IMR-90 (cell line): ENCODE measurements at regions not wholly inside any gene's neighbourhood (a gene's known extent, or its start where the extent isn't known, plus 50 kb on each side); places are given as distances from the start of the nearest gene placed in this dataset.

ENCODE experiments used
- ATAC-seq: fragments of 200-7000 bp; cut with Tn5 transposase; 2 replicates; pipeline ENCODE4 v1.9.1; 2020; ENCODE audit warnings: low read depth, mild to moderate bottlenecking, moderate library complexity
- BruUV-seq: library from RNA; stranded (reverse); fragments of 400-500 nt; replicated peaks from 2 replicates; lab custom pipeline; 2021; lab: Mats Ljungman, UMichigan
- CTCF ChIA-PET: fragments of 300-600 bp; formaldehyde crosslinking; extraction: SDS; loops from one replicate; lab custom pipeline; 2021; ENCODE audit warnings: antibody characterized with exemption; lab: Yijun Ruan, JAX
- POLR2A ChIA-PET: fragments of 300-600 bp; sonication (Branson Sonifier 250); formaldehyde crosslinking; loops from one replicate; lab custom pipeline; 2022; ENCODE audit warnings: antibody characterized with exemption; ENCODE audit not compliant: unreplicated experiment; lab: Charles Lee
- DNase-seq: peaks from one replicate; pipeline ENCODE4 v3.0.0; 2013
- H2AFZ ChIP-seq: replicated peaks from 2 replicates; pipeline ENCODE3; 2013; ENCODE audit warnings: low read length, mild to moderate bottlenecking; ENCODE audit not compliant: poor library complexity
- H2AK5ac ChIP-seq: 2 replicates; pipeline ENCODE4 v1.6.1; 2013; ENCODE audit warnings: low read depth, low read length, inconsistent platforms
- H2AK9ac ChIP-seq: replicated peaks from 2 replicates; pipeline ENCODE3; 2013; ENCODE audit warnings: mild to moderate bottlenecking, low read depth, low read length, moderate library complexity; ENCODE audit not compliant: poor library complexity
- H2BK120ac ChIP-seq: 2 replicates; pipeline ENCODE4 v1.6.1; 2013; ENCODE audit warnings: low read depth, low read length, inconsistent platforms
- H2BK15ac ChIP-seq: 3 replicates; pipeline ENCODE4 v1.6.1; 2013; ENCODE audit warnings: low read depth, low read length, inconsistent platforms
- H2BK20ac ChIP-seq: 2 replicates; pipeline ENCODE4 v1.6.1; 2013; ENCODE audit warnings: low read depth, mild to moderate bottlenecking, inconsistent platforms, low read length, moderate library complexity
- H2BK5ac ChIP-seq: 2 replicates; pipeline ENCODE4 v1.6.1; 2013; ENCODE audit warnings: mild to moderate bottlenecking, low read depth, low read length, inconsistent platforms; ENCODE audit not compliant: poor library complexity, severe bottlenecking
- H3K14ac ChIP-seq: replicated peaks from 2 replicates; pipeline ENCODE4 v1.6.1; 2013; ENCODE audit warnings: low read depth, low read length, inconsistent platforms
- H3K18ac ChIP-seq: 2 replicates; pipeline ENCODE4 v1.6.1; 2013; ENCODE audit warnings: low read depth, low read length, control low read depth
- H3K23ac ChIP-seq: 2 replicates; pipeline ENCODE4 v1.6.1; 2013; ENCODE audit warnings: low read depth, low read length, inconsistent platforms
- H3K27ac ChIP-seq: 2 replicates; pipeline ENCODE4 v1.5.1; 2013; ENCODE audit warnings: mild to moderate bottlenecking, control low read depth, low read length; ENCODE audit not compliant: insufficient read depth
- H3K27me3 ChIP-seq: 2 replicates; pipeline ENCODE4 v1.6.1; 2013; ENCODE audit warnings: low read length; ENCODE audit not compliant: control insufficient read depth, insufficient read depth
- H3K36me3 ChIP-seq: 2 replicates; pipeline ENCODE4 v1.6.1; 2013; ENCODE audit warnings: low read length, mixed read lengths; ENCODE audit not compliant: control insufficient read depth, insufficient read depth
- H3K4ac ChIP-seq: 2 replicates; pipeline ENCODE4 v1.6.1; 2013; ENCODE audit warnings: low read depth, low read length, inconsistent platforms
- H3K4me1 ChIP-seq: 2 replicates; pipeline ENCODE4 v1.6.1; 2013; ENCODE audit warnings: low read length, mixed read lengths; ENCODE audit not compliant: control insufficient read depth, insufficient read depth
- H3K4me2 ChIP-seq: 2 replicates; pipeline ENCODE4 v1.6.1; 2013; ENCODE audit warnings: low read depth, mild to moderate bottlenecking, control low read depth, low read length, moderate library complexity
- H3K4me3 ChIP-seq: 2 replicates; pipeline ENCODE4 v1.5.1; 2013; ENCODE audit warnings: low read depth, mild to moderate bottlenecking, control low read depth, low read length, moderate library complexity; ENCODE audit not compliant: insufficient read depth
- H3K56ac ChIP-seq: 2 replicates; pipeline ENCODE4 v1.6.1; 2013; ENCODE audit warnings: low read length, inconsistent platforms; ENCODE audit not compliant: insufficient read depth; ENCODE audit errors: extremely low read depth
- H3K79me1 ChIP-seq, 2 experiments: 2 replicates each; pipeline ENCODE4 v1.6.1; 2013; ENCODE audit warnings: low read length in 2 of 2, inconsistent platforms in 1 of 2, low read depth in 1 of 2
- H3K9ac ChIP-seq: 2 replicates; pipeline ENCODE4 v1.6.1; 2013; ENCODE audit warnings: low read depth, low read length, control low read depth
- H3K9me1 ChIP-seq: 2 replicates; pipeline ENCODE4 v1.6.1; 2013; ENCODE audit warnings: low read length, inconsistent platforms; ENCODE audit not compliant: insufficient read depth
- H3K9me3 ChIP-seq: 2 replicates; pipeline ENCODE4 v1.6.1; 2013; ENCODE audit warnings: low read length; ENCODE audit not compliant: control insufficient read depth, insufficient read depth
- H4K20me1 ChIP-seq: 2 replicates; pipeline ENCODE4 v1.6.1; 2013; ENCODE audit warnings: low read length, inconsistent platforms; ENCODE audit not compliant: insufficient read depth
- H4K5ac ChIP-seq: 2 replicates; pipeline ENCODE4 v1.6.1; 2013; ENCODE audit warnings: mild to moderate bottlenecking, low read depth, low read length, control low read depth
- H4K8ac ChIP-seq, 2 experiments: 2 replicates each; pipeline ENCODE4 v1.6.1; 2013; ENCODE audit warnings: low read depth in 2 of 2, low read length in 2 of 2, control low read depth in 1 of 2, inconsistent platforms in 1 of 2
- H4K91ac ChIP-seq: 2 replicates; pipeline ENCODE4 v1.6.1; 2013; ENCODE audit warnings: low read depth, low read length, inconsistent platforms; ENCODE audit not compliant: insufficient read depth
- BHLHE40 ChIP-seq: fragments of 150-350 bp; IDR thresholded peaks from 2 replicates; pipeline ENCODE4 v1.6.1; 2016; ENCODE audit warnings: mild to moderate bottlenecking, low read depth, low read length
- CEBPB ChIP-seq: IDR thresholded peaks from 2 replicates; pipeline ENCODE4 v1.6.1; 2012; ENCODE audit warnings: low read depth, low read length, improper control_type of control experiment
- CHD1 ChIP-seq: IDR thresholded peaks from 2 replicates; pipeline ENCODE4 v1.6.1; 2012; ENCODE audit warnings: low read depth, low read length, improper control_type of control experiment
- FOS ChIP-seq: fragments of 150-350 bp; IDR thresholded peaks from 2 replicates; pipeline ENCODE4 v1.6.1; 2016; ENCODE audit warnings: low read depth, low read length
- MAFK ChIP-seq: IDR thresholded peaks from 2 replicates; pipeline ENCODE4 v1.6.1; 2012; ENCODE audit warnings: low read depth, low read length, improper control_type of control experiment
- MAZ ChIP-seq: IDR thresholded peaks from 2 replicates; pipeline ENCODE4 v1.6.1; 2012; ENCODE audit warnings: low read depth, mild to moderate bottlenecking, low read length, improper control_type of control experiment, moderate library complexity, borderline replicate concordance
- MXI1 ChIP-seq: IDR thresholded peaks from 2 replicates; pipeline ENCODE4 v1.6.1; 2012; ENCODE audit warnings: low read depth, mild to moderate bottlenecking, low read length, moderate library complexity, borderline replicate concordance
- NFE2L2 ChIP-seq: fragments of 150-350 bp; IDR thresholded peaks from 2 replicates; pipeline ENCODE4 v1.6.1; 2016; ENCODE audit warnings: low read depth, mild to moderate bottlenecking, low read length
- POLR2A ChIP-seq: IDR thresholded peaks from 2 replicates; pipeline ENCODE4 v1.6.1; 2012; ENCODE audit warnings: mild to moderate bottlenecking, low read depth, low read length
- RAD21 ChIP-seq: IDR thresholded peaks from 2 replicates; pipeline ENCODE4 v1.6.1; 2012; ENCODE audit warnings: low read length, improper control_type of control experiment
- RCOR1 ChIP-seq: IDR thresholded peaks from 2 replicates; pipeline ENCODE4 v1.6.1; 2012; ENCODE audit warnings: mild to moderate bottlenecking, low read length, improper control_type of control experiment; ENCODE audit not compliant: insufficient replicate concordance
- RFX5 ChIP-seq: IDR thresholded peaks from 2 replicates; pipeline ENCODE4 v1.8.0; 2012; ENCODE audit warnings: low read depth, mild to moderate bottlenecking, low read length, moderate library complexity
- SMC3 ChIP-seq: fragments of 150-350 bp; IDR thresholded peaks from 2 replicates; pipeline ENCODE4 v1.6.1; 2016; ENCODE audit warnings: low read depth, mild to moderate bottlenecking, antibody characterized with exemption, low read length, moderate library complexity
- WGBS, 2 experiments: methylation state at CpG; one replicate each; pipeline versions ENCODE4 v1.1.5 to v1.1.7; 2013; ENCODE audit warnings: missing lambda C conversion rate in 2 of 2; ENCODE audit not compliant: insufficient read length in 1 of 2; ENCODE audit errors: extremely low coverage in 2 of 2; 5-methylcytosine and 5-hydroxymethylcytosine counted together
- dilution Hi-C: fragments of 300-500 bp; cut with HindIII; formaldehyde crosslinking; loops from one replicate; pipeline ENCODE4 v1.14.3; 2018; ENCODE audit warnings: low sequenced_read_pairs; ENCODE audit not compliant: unreplicated experiment
- in situ Hi-C: fragments of 300-500 bp; cut with MboI; formaldehyde crosslinking; loops from 3 replicates; pipeline ENCODE4 v1.14.3; 2019; ENCODE audit warnings: low sequenced_read_pairs, inconsistent platforms, mixed read lengths
- intact Hi-C: fragments of 100-400 bp; cut with micrococcal nuclease; formaldehyde crosslinking; loops from 2 replicates; pipeline ENCODE4 v1.10.0; 2022
- TF ChIP-seq, protein P1 (sequence below): fragments of 150-350 bp; IDR thresholded peaks from 2 replicates; pipeline ENCODE4 v1.6.1; 2017; ENCODE audit warnings: mild to moderate bottlenecking, antibody characterized with exemption, low read length, low read depth
- TF ChIP-seq, protein P2 (sequence below): fragments of 150-350 bp; IDR thresholded peaks from 2 replicates; pipeline ENCODE4 v1.6.1; 2016; ENCODE audit warnings: low read depth, mild to moderate bottlenecking, low read length, moderate library complexity, borderline replicate concordance
- TF ChIP-seq, protein P3 (sequence below): conservative IDR thresholded peaks from 2 replicates; pipeline ENCODE4 v1.5.1; 2012; ENCODE audit warnings: mild to moderate bottlenecking, low read depth, low read length, improper control_type of control experiment

DNA sequence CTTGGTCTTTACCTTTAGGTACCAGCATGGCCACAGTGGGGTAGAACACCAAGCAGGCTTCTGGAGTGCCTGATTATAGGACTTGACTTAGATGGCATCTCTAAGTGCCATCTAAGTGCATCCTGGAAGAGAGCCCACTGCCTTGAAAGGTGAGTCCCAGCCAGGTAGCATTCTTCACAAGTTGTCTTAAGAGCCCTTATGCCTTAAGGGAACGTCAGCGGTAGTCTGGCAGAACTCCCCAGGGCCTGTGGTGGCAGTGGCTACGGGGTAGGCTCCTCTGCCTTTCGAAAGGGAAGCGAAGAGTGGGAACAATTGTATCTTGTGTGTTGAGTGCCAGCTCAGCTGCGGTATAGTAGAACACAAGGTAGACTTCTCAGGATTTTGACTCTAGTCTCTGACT, 549.0 kb downstream of the HS3ST4 start:
- Histone ChIP-seq H2BK15ac (no peak overlapping the region), H3K14ac (no peak overlapping the region), H3K36me3 (no peaks in the 10 kb centered on the region), H4K20me1 (no peaks in the 10 kb centered on the region), H3K27me3 (no peaks in the 10 kb centered on the region), H2AK5ac (no peak overlapping the region), H3K4ac (no peak overlapping the region), H3K9me3 (peaks cover 11% of the 10 kb centered on the region; the same call in 1 of the 2 replicates), H3K27ac (no peak overlapping the region), H3K56ac (no peak overlapping the region), H4K5ac (no peak overlapping the region), H2AFZ (no peak overlapping the region), H2BK120ac (no peak overlapping the region), H3K18ac (no peak overlapping the region), H4K8ac (no peak overlapping the region), H3K4me2 (no peak overlapping the region), H3K9me1 (no peaks in the 10 kb centered on the region), H3K23ac (no peak overlapping the region), H2BK20ac (no peak overlapping the region), H3K4me1 (no peaks in the 10 kb centered on the region), H3K79me1 (no peaks in the 10 kb centered on the region), H3K4me3 (no peak overlapping the region), H3K9ac (no peak overlapping the region), H2AK9ac (no peak overlapping the region), H2BK5ac (no peak overlapping the region), H4K91ac (no peak overlapping the region)
- intact Hi-C loops (no loop called here), in situ Hi-C loops (no loop called here), dilution Hi-C loops (no loop called here)
- TF ChIP-seq, protein P1, sequence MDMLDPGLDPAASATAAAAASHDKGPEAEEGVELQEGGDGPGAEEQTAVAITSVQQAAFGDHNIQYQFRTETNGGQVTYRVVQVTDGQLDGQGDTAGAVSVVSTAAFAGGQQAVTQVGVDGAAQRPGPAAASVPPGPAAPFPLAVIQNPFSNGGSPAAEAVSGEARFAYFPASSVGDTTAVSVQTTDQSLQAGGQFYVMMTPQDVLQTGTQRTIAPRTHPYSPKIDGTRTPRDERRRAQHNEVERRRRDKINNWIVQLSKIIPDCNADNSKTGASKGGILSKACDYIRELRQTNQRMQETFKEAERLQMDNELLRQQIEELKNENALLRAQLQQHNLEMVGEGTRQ: no peak
- no peak for TF ChIP-seq MAFK
- TF ChIP-seq CEBPB: no peak
- TF ChIP-seq, protein P2, sequence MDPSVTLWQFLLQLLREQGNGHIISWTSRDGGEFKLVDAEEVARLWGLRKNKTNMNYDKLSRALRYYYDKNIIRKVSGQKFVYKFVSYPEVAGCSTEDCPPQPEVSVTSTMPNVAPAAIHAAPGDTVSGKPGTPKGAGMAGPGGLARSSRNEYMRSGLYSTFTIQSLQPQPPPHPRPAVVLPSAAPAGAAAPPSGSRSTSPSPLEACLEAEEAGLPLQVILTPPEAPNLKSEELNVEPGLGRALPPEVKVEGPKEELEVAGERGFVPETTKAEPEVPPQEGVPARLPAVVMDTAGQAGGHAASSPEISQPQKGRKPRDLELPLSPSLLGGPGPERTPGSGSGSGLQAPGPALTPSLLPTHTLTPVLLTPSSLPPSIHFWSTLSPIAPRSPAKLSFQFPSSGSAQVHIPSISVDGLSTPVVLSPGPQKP: no peak
- TF ChIP-seq RAD21: no peak
- TF ChIP-seq, protein P3, sequence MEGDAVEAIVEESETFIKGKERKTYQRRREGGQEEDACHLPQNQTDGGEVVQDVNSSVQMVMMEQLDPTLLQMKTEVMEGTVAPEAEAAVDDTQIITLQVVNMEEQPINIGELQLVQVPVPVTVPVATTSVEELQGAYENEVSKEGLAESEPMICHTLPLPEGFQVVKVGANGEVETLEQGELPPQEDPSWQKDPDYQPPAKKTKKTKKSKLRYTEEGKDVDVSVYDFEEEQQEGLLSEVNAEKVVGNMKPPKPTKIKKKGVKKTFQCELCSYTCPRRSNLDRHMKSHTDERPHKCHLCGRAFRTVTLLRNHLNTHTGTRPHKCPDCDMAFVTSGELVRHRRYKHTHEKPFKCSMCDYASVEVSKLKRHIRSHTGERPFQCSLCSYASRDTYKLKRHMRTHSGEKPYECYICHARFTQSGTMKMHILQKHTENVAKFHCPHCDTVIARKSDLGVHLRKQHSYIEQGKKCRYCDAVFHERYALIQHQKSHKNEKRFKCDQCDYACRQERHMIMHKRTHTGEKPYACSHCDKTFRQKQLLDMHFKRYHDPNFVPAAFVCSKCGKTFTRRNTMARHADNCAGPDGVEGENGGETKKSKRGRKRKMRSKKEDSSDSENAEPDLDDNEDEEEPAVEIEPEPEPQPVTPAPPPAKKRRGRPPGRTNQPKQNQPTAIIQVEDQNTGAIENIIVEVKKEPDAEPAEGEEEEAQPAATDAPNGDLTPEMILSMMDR: no peak
- no peak for TF ChIP-seq RFX5
- TF ChIP-seq MAZ: no peak
- no peak for TF ChIP-seq NFE2L2
- no peak for TF ChIP-seq FOS
- TF ChIP-seq POLR2A: no peak
- TF ChIP-seq BHLHE40: no peak
- no peak for TF ChIP-seq SMC3
- no peak for TF ChIP-seq RCOR1
- no peak for TF ChIP-seq CHD1
- no peak for TF ChIP-seq MXI1
- DNase-seq (no peak), ATAC-seq (no peak)
- WGBS, 2 experiments: 40% methylated on average over 1 of the region's 6 CpGs; no CpG with 5 or more reads in 1 of the 2 experiments
- CTCF ChIA-PET: interaction anchor here (0.6 kb wide), 1 partner anchor 468 kb away, joined by 3 read pairs; no protein-coding TSS in a partner anchor
- no TSS peak for BruUV-seq
- POLR2A ChIA-PET: no interaction called here
